HG03442 (cell line): ENCODE measurements at regions not wholly inside any gene's neighbourhood (a gene's known extent, or its start where the extent isn't known, plus 50 kb on each side); places are given as distances from the start of the nearest gene placed in this dataset.
"Not testable (repeated sequence)": the region's sequence is repeated elsewhere in the genome, so short reads cannot be mapped to it uniquely, and the experiment has no call there.

ENCODE experiments used
- ATAC-seq: cut with Tn5 transposase; IDR thresholded peaks from one replicate; pipeline ENCODE4 v1.9.1; 2021; ENCODE audit warnings: mild to moderate bottlenecking, moderate library complexity; ENCODE audit not compliant: unreplicated experiment

- no peak for ATAC-seq
These were observed 1497.0 kb downstream of the PCDH9 start for GRCh38 chr13:65733110-65733509.

GRCh38 chr13:65727070-65727469 is 1503.1 kb downstream of the PCDH9 start:
- no peak for ATAC-seq

GRCh38 chr13:65725006-65725405 is 1505.1 kb downstream of the PCDH9 start:
- ATAC-seq = no peak

GRCh38 chr13:65724226-65724625 is 1505.9 kb downstream of the PCDH9 start:
- ATAC-seq = no peak

- no peak for ATAC-seq
These were observed 1507.6 kb downstream of the PCDH9 start for GRCh38 chr13:65722506-65722905.

- ATAC-seq = no peak
These were observed 1510.3 kb downstream of the PCDH9 start for GRCh38 chr13:65719831-65720230.

GRCh38 chr13:65710514-65710913 is 1519.6 kb downstream of the PCDH9 start:
- no peak for ATAC-seq

GRCh38 chr13:65697843-65698242 is 1532.3 kb downstream of the PCDH9 start:
- no peak for ATAC-seq

- ATAC-seq = no peak
These were observed 1550.9 kb downstream of the PCDH9 start for GRCh38 chr13:65679240-65679639.

- ATAC-seq = no peak
These were observed 1552.2 kb downstream of the PCDH9 start for GRCh38 chr13:65677906-65678305.

GRCh38 chr13:65675383-65675782 is 1554.8 kb downstream of the PCDH9 start:
- not testable (repeated sequence) for ATAC-seq

- no peak for ATAC-seq
These were observed 1560.0 kb downstream of the PCDH9 start for GRCh38 chr13:65670014-65670625.

- no peak for ATAC-seq
These were observed 1569.4 kb downstream of the PCDH9 start for GRCh38 chr13:65660731-65661130.

- ATAC-seq = no peak
These were observed 1573.3 kb downstream of the PCDH9 start for GRCh38 chr13:65656740-65657329.

- no peak for ATAC-seq
These were observed 1576.5 kb downstream of the PCDH9 start for GRCh38 chr13:65653613-65654012.

- no peak for ATAC-seq
These were observed 1579.8 kb downstream of the PCDH9 start for GRCh38 chr13:65650321-65650720.

GRCh38 chr13:65642996-65643395 is 1587.1 kb downstream of the PCDH9 start:
- no peak for ATAC-seq

GRCh38 chr13:65642301-65642700 is 1587.8 kb downstream of the PCDH9 start:
- ATAC-seq = no peak

GRCh38 chr13:65638572-65639168 is 1591.5 kb downstream of the PCDH9 start:
- ATAC-seq = no peak

GRCh38 chr13:65633806-65634205 is 1596.3 kb downstream of the PCDH9 start:
- ATAC-seq = no peak

GRCh38 chr13:65631078-65631477 is 1599.1 kb downstream of the PCDH9 start:
- ATAC-seq = no peak

- no peak for ATAC-seq
These were observed 1600.2 kb downstream of the PCDH9 start for GRCh38 chr13:65629926-65630325.

- no peak for ATAC-seq
These were observed 1607.0 kb downstream of the PCDH9 start for GRCh38 chr13:65623148-65623547.
